H9 (cell line): ENCODE measurements at regions not wholly inside any gene's neighbourhood (a gene's known extent, or its start where the extent isn't known, plus 50 kb on each side); places are given as distances from the start of the nearest gene placed in this dataset.

ENCODE experiments used
- DNase-seq: peaks from one replicate; pipeline ENCODE4 v3.0.0-alpha.2; 2017
- H2AFZ ChIP-seq: one replicate; pipeline ENCODE4 v1.6.1; 2013; ENCODE audit warnings: mild to moderate bottlenecking, low read length, control low read depth, moderate library complexity
- H2AK5ac ChIP-seq: 2 replicates; pipeline ENCODE4 v1.6.1; 2013; ENCODE audit warnings: low read length, control low read depth, mixed read lengths; ENCODE audit not compliant: insufficient read length
- H2BK120ac ChIP-seq: one replicate; pipeline ENCODE4 v1.6.1; 2013; ENCODE audit warnings: low read depth, mild to moderate bottlenecking, low read length, control low read depth, inconsistent platforms; ENCODE audit not compliant: poor library complexity, severe bottlenecking
- H2BK12ac ChIP-seq: 2 replicates; pipeline ENCODE4 v1.6.1; 2013; ENCODE audit warnings: low read length, control low read depth, mixed read lengths, low read depth; ENCODE audit not compliant: insufficient read length
- H2BK15ac ChIP-seq: 2 replicates; pipeline ENCODE4 v1.6.1; 2013; ENCODE audit warnings: low read depth, low read length, control low read depth
- H2BK20ac ChIP-seq: one replicate; pipeline ENCODE4 v1.6.1; 2013; ENCODE audit warnings: low read depth, mild to moderate bottlenecking, low read length, control low read depth, inconsistent platforms; ENCODE audit not compliant: poor library complexity, severe bottlenecking
- H2BK5ac ChIP-seq: 2 replicates; pipeline ENCODE4 v1.6.1; 2013; ENCODE audit warnings: low read length, control low read depth, mixed read lengths; ENCODE audit not compliant: insufficient read length
- H3K14ac ChIP-seq: 2 replicates; pipeline ENCODE4 v1.6.1; 2013; ENCODE audit warnings: low read length, control low read depth; ENCODE audit not compliant: insufficient read depth
- H3K18ac ChIP-seq: 2 replicates; pipeline ENCODE4 v1.6.1; 2013; ENCODE audit warnings: low read depth, mild to moderate bottlenecking, mixed read lengths, low read length, control low read depth; ENCODE audit not compliant: insufficient read length
- H3K23ac ChIP-seq: 2 replicates; pipeline ENCODE4 v1.6.1; 2013; ENCODE audit warnings: low read length, control low read depth, mixed read lengths, low read depth; ENCODE audit not compliant: insufficient read length
- H3K23me2 ChIP-seq: 2 replicates; pipeline ENCODE4 v1.6.1; 2013; ENCODE audit warnings: low read depth, mild to moderate bottlenecking, mixed read lengths, low read length, control low read depth; ENCODE audit not compliant: insufficient read length, poor library complexity, severe bottlenecking
- H3K27ac ChIP-seq: 2 replicates; pipeline ENCODE4 v1.5.1; 2013; ENCODE audit warnings: low read length, control low read depth, mixed read lengths, low read depth; ENCODE audit not compliant: insufficient read length
- H3K27me3 ChIP-seq: 2 replicates; pipeline ENCODE4 v1.6.1; 2013; ENCODE audit warnings: low read length, control low read depth, inconsistent platforms; ENCODE audit not compliant: insufficient read depth
- H3K4ac ChIP-seq: 2 replicates; pipeline ENCODE4 v1.6.1; 2013; ENCODE audit warnings: low read depth, mild to moderate bottlenecking, control low read depth, inconsistent platforms, low read length, moderate library complexity
- H3K4me1 ChIP-seq: 2 replicates; pipeline ENCODE4 v1.6.1; 2013; ENCODE audit warnings: low read length, control low read depth, inconsistent platforms; ENCODE audit not compliant: insufficient read depth
- H3K4me2 ChIP-seq: 2 replicates; pipeline ENCODE4 v1.6.1; 2013; ENCODE audit warnings: low read length, control low read depth, mixed read lengths; ENCODE audit not compliant: insufficient read length, insufficient read depth
- H3K56ac ChIP-seq: 2 replicates; pipeline ENCODE4 v1.6.1; 2013; ENCODE audit warnings: low read depth, mild to moderate bottlenecking, mixed read lengths, low read length, control low read depth; ENCODE audit not compliant: insufficient read length
- H3K79me1 ChIP-seq: 2 replicates; pipeline ENCODE4 v1.6.1; 2013; ENCODE audit warnings: low read depth, mild to moderate bottlenecking, moderate library complexity, low read length, control low read depth, inconsistent platforms; ENCODE audit not compliant: insufficient read depth, poor library complexity, severe bottlenecking
- H3K79me2 ChIP-seq: 2 replicates; pipeline ENCODE4 v1.6.1; 2013; ENCODE audit warnings: low read length, control low read depth, inconsistent platforms; ENCODE audit not compliant: insufficient read depth
- H3K9ac ChIP-seq: 2 replicates; pipeline ENCODE4 v1.6.1; 2013; ENCODE audit warnings: low read length, control low read depth, mixed read lengths; ENCODE audit not compliant: insufficient read length; ENCODE audit errors: extremely low read depth
- H3K9me3 ChIP-seq: one replicate; pipeline ENCODE4 v1.6.1; 2013; ENCODE audit warnings: low read depth, low read length, inconsistent platforms; ENCODE audit not compliant: control insufficient read depth
- H3T11ph ChIP-seq: one replicate; pipeline ENCODE4 v1.6.1; 2013; ENCODE audit warnings: mild to moderate bottlenecking, low read length, control low read depth, inconsistent platforms
- H4K20me1 ChIP-seq: one replicate; pipeline ENCODE4 v1.6.1; 2013; ENCODE audit not compliant: control insufficient read depth, insufficient read length, insufficient read depth
- H4K5ac ChIP-seq: 2 replicates; pipeline ENCODE4 v1.6.1; 2013; ENCODE audit warnings: low read depth, mild to moderate bottlenecking, mixed read lengths, low read length, control low read depth; ENCODE audit not compliant: insufficient read length
- H4K8ac ChIP-seq: replicated peaks from 2 replicates; pipeline ENCODE4 v1.6.1; 2013; ENCODE audit warnings: low read length, control low read depth, mixed read lengths, low read depth; ENCODE audit not compliant: insufficient read length
- H4K91ac ChIP-seq: 2 replicates; pipeline ENCODE4 v1.6.1; 2013; ENCODE audit warnings: low read depth, mild to moderate bottlenecking, moderate library complexity, mixed read lengths, low read length, control low read depth; ENCODE audit not compliant: insufficient read length
- H3K27ac Mint-ChIP-seq, 3 experiments: 2 replicates in 2 of 3; 3 replicates in 1 of 3; pipeline ENCODE4 v1.8.0; 2020 to 2021; ENCODE audit warnings: mixed read lengths in 3 of 3, mild to moderate bottlenecking in 1 of 3, moderate library complexity in 1 of 3
- H3K27me3 Mint-ChIP-seq: 2 replicates; pipeline ENCODE4 v1.8.0; 2021; ENCODE audit warnings: low read depth, mild to moderate bottlenecking, moderate library complexity, mixed read lengths
- H3K36me3 Mint-ChIP-seq, 3 experiments: 2 replicates in 2 of 3; 3 replicates in 1 of 3; pipeline ENCODE4 v1.8.0; 2020 to 2021; ENCODE audit warnings: low read depth in 3 of 3, mixed read lengths in 3 of 3; ENCODE audit not compliant: insufficient read depth in 1 of 3
- H3K4me1 Mint-ChIP-seq, 2 experiments: 2 replicates each; pipeline ENCODE4 v1.8.0; 2020; ENCODE audit warnings: mixed read lengths in 2 of 2
- H3K4me3 Mint-ChIP-seq, 2 experiments: 2 replicates in 1 of 2; 3 replicates in 1 of 2; pipeline ENCODE4 v1.8.0; 2020 to 2021; ENCODE audit warnings: mild to moderate bottlenecking in 2 of 2, mixed read lengths in 2 of 2, moderate library complexity in 1 of 2
- H3K9me3 Mint-ChIP-seq, 2 experiments: 2 replicates in 1 of 2; 3 replicates in 1 of 2; pipeline ENCODE4 v1.8.0; 2020; ENCODE audit warnings: mild to moderate bottlenecking in 2 of 2, mixed read lengths in 2 of 2, moderate library complexity in 1 of 2
- WGBS: extraction: QIAGEN DNeasy Blood & Tissue Kit; methylation state at CpG from one replicate; pipeline ENCODE4 v1.1.7; 2013; ENCODE audit warnings: missing lambda C conversion rate, low lambda C conversion rate, mixed read lengths; ENCODE audit not compliant: insufficient read length; ENCODE audit errors: extremely low coverage; 5-methylcytosine and 5-hydroxymethylcytosine counted together
- TF ChIP-seq, protein P1 (sequence below): fragments of 200-600 bp; sonication (generic); conservative IDR thresholded peaks from 3 replicates; pipeline ENCODE4 v1.8.0; 2021; ENCODE audit warnings: antibody characterized with exemption, mild to moderate bottlenecking

DNA sequence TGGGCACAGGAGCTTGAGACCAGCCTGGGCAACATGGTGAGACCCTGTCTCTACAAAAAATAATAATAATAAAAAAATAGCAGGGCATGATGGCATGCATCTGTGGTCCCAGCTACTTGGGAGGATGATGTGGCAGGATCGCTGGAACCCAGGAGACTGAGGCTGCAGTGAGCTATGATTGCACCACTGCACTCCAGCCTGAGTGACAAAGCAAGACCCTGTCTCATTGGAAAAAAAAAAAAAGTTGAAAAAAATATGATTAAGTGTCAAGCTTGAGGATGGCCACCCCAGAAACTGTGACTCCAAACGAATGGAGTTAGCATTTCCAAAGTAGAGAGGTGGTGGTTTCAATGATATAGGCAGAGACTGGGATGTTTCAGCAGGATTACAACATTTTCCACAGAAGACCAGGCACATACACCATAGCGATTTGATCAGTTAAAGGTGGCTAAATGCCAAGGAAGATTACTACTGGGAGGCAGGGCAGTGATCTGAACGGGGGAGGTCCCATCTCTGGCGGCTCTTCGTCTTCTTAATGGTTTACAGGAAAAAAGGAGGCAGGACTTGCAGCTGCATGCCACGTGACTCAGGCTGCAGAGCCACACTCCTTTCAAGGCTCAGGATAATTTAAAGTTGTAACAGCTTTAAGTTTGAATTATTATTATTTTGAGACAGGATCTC is 250.6 kb upstream of the GALNT17 start:
- Histone ChIP-seq H3K4ac (no peak overlapping the region), H2BK20ac (no peak overlapping the region), H3K4me1 (peaks cover 8% of the 10 kb centered on the region; the same call in 1 of the 2 replicates), H3K56ac (no peak overlapping the region), H3K18ac (no peak overlapping the region), H2BK12ac (no peak overlapping the region), H3T11ph (no peak overlapping the region), H3K14ac (no peak overlapping the region), H2BK120ac (no peak overlapping the region), H2BK5ac (no peak overlapping the region), H2AFZ (no peak overlapping the region), H3K23ac (no peak overlapping the region), H3K9me3 (no peaks in the 10 kb centered on the region), H2BK15ac (no peak overlapping the region), H3K4me2 (no peak overlapping the region), H3K9ac (no peak overlapping the region), H4K20me1 (no peaks in the 10 kb centered on the region), H4K8ac (no peak overlapping the region), H3K27me3 (no peaks in the 10 kb centered on the region), H3K79me1 (no peaks in the 10 kb centered on the region), H3K79me2 (no peaks in the 10 kb centered on the region), H4K91ac (no peak overlapping the region), H3K23me2 (no peaks in the 10 kb centered on the region), H2AK5ac (no peak overlapping the region), H3K27ac (no peak overlapping the region), H4K5ac (no peak overlapping the region)
- H3K4me3 Mint-ChIP-seq: no peak overlapping the region
- H3K27ac Mint-ChIP-seq: peak overlapping the region in 1 of 3 experiments; percentile 81; a peak in 1 of 7 replicates
- WGBS: no CpG with 5 or more reads among the region's 7 CpGs
- no peaks in the 10 kb centered on the region for H3K27me3 Mint-ChIP-seq
- H3K36me3 Mint-ChIP-seq: peaks cover 7 to 32% (median 14%) of the 10 kb centered on the region in 3 experiments; a peak in 6 of 7 replicates
- H3K9me3 Mint-ChIP-seq: peaks cover 14 to 20% of the 10 kb centered on the region in 2 experiments
- peak; percentile 20 for DNase-seq
- TF ChIP-seq, protein P1, sequence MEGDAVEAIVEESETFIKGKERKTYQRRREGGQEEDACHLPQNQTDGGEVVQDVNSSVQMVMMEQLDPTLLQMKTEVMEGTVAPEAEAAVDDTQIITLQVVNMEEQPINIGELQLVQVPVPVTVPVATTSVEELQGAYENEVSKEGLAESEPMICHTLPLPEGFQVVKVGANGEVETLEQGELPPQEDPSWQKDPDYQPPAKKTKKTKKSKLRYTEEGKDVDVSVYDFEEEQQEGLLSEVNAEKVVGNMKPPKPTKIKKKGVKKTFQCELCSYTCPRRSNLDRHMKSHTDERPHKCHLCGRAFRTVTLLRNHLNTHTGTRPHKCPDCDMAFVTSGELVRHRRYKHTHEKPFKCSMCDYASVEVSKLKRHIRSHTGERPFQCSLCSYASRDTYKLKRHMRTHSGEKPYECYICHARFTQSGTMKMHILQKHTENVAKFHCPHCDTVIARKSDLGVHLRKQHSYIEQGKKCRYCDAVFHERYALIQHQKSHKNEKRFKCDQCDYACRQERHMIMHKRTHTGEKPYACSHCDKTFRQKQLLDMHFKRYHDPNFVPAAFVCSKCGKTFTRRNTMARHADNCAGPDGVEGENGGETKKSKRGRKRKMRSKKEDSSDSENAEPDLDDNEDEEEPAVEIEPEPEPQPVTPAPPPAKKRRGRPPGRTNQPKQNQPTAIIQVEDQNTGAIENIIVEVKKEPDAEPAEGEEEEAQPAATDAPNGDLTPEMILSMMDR: no peak
- H3K4me1 Mint-ChIP-seq: peaks cover 46 to 54% of the 10 kb centered on the region in 2 experiments
